ENCODE measurements at regions not wholly inside any gene's neighbourhood (a gene's known extent, or its start where the extent isn't known, plus 50 kb on each side); places are given as distances from the start of the nearest gene placed in this dataset.

DNA sequence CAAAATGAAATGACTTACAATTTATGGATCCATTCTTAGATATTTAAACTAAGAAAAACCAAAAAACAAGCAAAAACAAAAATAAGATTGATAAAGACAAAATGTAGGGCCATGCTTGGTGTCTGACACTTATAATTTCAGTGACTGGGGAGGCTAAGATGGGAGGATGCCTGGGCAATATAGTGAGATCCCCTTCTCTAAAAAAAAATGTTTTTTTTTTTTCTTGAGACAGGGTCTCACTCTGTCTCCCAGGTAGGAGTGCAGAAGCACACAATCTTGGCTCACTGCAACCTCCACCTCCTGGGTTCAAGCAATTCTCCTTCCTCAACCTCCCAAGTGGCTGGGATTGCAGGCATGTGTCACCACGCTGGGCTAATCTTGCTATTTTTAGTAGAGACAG, 92.4 kb downstream of the HFE start:
- TF ChIP-seq, protein P1, sequence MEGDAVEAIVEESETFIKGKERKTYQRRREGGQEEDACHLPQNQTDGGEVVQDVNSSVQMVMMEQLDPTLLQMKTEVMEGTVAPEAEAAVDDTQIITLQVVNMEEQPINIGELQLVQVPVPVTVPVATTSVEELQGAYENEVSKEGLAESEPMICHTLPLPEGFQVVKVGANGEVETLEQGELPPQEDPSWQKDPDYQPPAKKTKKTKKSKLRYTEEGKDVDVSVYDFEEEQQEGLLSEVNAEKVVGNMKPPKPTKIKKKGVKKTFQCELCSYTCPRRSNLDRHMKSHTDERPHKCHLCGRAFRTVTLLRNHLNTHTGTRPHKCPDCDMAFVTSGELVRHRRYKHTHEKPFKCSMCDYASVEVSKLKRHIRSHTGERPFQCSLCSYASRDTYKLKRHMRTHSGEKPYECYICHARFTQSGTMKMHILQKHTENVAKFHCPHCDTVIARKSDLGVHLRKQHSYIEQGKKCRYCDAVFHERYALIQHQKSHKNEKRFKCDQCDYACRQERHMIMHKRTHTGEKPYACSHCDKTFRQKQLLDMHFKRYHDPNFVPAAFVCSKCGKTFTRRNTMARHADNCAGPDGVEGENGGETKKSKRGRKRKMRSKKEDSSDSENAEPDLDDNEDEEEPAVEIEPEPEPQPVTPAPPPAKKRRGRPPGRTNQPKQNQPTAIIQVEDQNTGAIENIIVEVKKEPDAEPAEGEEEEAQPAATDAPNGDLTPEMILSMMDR (IDR thresholded peaks at IDR 0.05; ENCODE audit: insufficient read depth, low read length, severe bottlenecking): no peak
- DNase-seq (ENCODE audit: low read depth) (no peak), FAIRE-seq (no peak)
- Histone ChIP-seq H3K4me3 (ENCODE audit: low read depth, low read length) (no peak overlapping the region), H3K27me3 (ENCODE audit: control insufficient read depth, insufficient read depth, low read length) (no peaks in the 10 kb centered on the region), H3K36me3 (ENCODE audit: control insufficient read depth, insufficient read depth, low read length) (no peaks in the 10 kb centered on the region)

DNA sequence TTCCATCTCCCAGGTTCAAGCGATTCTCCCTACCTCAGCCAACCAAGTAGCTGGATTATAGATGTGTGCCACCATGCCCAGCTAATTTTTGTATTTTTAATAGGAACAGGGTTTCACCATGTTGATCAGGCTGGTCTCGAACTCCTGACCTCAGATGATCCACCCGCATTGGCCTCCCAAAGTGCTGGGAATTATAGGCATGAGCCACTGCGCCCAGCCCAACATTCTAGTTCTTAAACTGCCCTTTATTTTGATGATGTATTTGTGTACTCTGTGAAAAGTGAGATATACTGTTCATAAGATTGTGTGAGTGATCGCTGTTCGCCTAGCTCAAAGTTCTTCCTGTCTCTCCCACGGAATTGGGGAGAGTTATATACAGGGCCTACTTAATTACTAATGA, 93.1 kb downstream of the HFE start:
- H3K4me3 ChIP-seq (ENCODE audit: low read depth, low read length): no peak overlapping the region
- H3K36me3 ChIP-seq (ENCODE audit: control insufficient read depth, insufficient read depth, low read length): no peaks in the 10 kb centered on the region
- DNase-seq (ENCODE audit: low read depth) (no peak), FAIRE-seq (no peak)
- H3K27me3 ChIP-seq (ENCODE audit: control insufficient read depth, insufficient read depth, low read length): no peaks in the 10 kb centered on the region
- TF ChIP-seq, protein P1 (IDR thresholded peaks at IDR 0.05; ENCODE audit: insufficient read depth, low read length, severe bottlenecking): no peak

DNA sequence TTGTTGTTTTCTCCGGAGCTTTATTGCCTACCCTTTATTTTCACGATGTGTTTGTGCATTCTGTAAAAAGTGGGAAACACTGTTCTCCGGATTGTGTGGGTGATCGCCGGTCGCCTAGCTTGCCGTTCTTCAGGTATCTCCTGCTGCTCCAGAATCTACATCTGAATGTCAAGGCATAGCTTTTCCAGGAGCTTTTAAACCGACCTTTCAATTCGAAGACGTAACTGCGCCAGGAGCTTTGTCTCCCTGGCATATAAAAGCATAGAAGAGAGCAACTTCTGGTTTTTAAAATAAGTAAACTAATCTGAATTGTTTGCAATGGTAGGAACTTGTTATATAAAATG, 96.0 kb downstream of the HFE start:
- H3K27me3 ChIP-seq (ENCODE audit: control insufficient read depth, insufficient read depth, low read length): no peaks in the 10 kb centered on the region
- DNase-seq (ENCODE audit: low read depth) (no peak), FAIRE-seq (no peak)
- peak overlapping the region; percentile 38 for H3K4me3 ChIP-seq (ENCODE audit: low read depth, low read length)
- TF ChIP-seq, protein P1 (IDR thresholded peaks at IDR 0.05; ENCODE audit: insufficient read depth, low read length, severe bottlenecking): no peak
- no peaks in the 10 kb centered on the region for H3K36me3 ChIP-seq (ENCODE audit: control insufficient read depth, insufficient read depth, low read length)

DNA sequence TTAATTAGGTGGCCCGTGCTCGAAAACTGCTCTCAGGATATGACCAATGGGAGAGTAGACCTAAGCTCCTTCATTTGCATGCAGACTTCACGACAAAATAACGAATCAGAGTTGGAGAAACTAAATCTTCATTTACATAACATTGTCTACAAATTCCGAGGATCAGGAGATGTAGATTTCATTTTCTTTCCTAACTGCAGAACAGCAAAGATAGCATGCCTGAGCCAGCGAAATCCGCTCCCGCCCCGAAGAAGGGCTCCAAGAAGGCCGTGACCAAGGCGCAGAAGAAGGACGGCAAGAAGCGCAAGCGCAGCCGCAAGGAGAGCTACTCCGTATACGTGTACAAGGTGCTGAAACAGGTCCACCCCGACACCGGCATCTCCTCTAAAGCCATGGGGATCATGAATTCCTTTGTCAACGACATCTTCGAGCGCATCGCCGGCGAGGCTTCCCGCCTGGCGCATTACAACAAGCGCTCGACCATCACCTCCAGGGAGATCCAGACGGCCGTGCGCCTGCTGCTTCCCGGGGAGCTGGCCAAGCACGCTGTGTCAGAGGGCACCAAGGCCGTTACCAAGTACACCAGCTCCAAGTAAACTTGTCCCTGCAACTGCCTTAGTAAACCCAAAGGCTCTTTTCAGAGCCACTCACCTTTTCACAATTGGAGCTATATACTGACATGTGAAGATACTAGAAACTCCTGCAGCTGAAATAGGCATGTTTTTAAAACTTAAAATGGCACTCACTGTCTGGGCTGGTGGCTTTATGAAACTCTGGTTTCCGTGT, 96.5 kb downstream of the HFE start:
- FAIRE-seq (no peak), DNase-seq (ENCODE audit: low read depth) (peak; percentile 90)
- TF ChIP-seq, protein P1 (IDR thresholded peaks at IDR 0.05; ENCODE audit: insufficient read depth, low read length, severe bottlenecking): no peak
- Histone ChIP-seq H3K36me3 (ENCODE audit: control insufficient read depth, insufficient read depth, low read length) (no peaks in the 10 kb centered on the region), H3K27me3 (ENCODE audit: control insufficient read depth, insufficient read depth, low read length) (no peaks in the 10 kb centered on the region), H3K4me3 (ENCODE audit: low read depth, low read length) (peak overlapping the region; percentile 38)

DNA sequence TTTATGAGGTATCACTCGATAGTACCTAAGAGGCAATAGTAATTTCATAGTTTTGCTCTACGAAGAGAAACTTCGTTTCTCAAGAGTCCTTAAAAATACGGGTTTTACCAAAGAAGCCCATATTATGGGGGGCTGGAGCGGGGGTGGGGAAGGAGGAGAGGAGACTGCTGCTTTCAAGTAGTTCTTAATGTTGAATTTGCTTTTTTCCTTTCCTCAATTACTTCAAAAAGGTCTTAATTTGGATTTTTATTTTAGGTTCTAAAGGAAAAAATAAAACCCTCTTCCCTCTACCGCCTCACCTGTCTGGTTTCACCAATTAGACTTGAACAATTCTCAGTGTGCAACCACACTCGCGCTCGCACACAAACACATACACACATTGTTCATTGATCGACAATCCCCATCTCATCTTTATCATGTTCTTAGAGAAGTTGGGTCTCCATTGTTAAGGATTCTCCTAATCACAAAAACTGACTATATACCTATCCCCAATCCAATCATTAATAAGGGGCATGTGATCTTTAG, 97.2 kb downstream of the HFE start:
- DNase-seq (ENCODE audit: low read depth) (no peak), FAIRE-seq (no peak)
- Histone ChIP-seq H3K27me3 (ENCODE audit: control insufficient read depth, insufficient read depth, low read length) (no peaks in the 10 kb centered on the region), H3K4me3 (ENCODE audit: low read depth, low read length) (no peak overlapping the region), H3K36me3 (ENCODE audit: control insufficient read depth, insufficient read depth, low read length) (no peaks in the 10 kb centered on the region)
- TF ChIP-seq, protein P1 (IDR thresholded peaks at IDR 0.05; ENCODE audit: insufficient read depth, low read length, severe bottlenecking): no peak

DNA sequence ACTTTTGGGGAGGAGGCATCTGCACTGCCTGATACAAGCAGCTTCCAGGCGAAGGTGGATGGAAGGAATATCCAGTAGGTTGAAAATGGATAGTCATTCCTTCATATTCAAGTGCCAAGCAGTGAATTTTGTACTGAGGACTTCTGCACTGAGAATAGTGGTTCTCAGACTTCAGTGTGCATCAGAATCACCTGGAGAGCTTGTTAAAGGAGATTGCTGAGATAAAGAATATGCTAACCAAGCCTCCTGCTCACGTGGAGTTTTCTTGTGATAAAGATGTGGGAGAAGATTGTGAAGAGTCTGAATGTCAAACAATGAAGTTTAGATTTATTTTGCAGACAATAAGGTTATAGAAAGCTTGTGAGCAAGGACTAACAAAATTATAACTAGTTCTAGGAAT, 97.8 kb downstream of the HFE start:
- FAIRE-seq (no peak), DNase-seq (ENCODE audit: low read depth) (no peak)
- H3K4me3 ChIP-seq (ENCODE audit: low read depth, low read length): no peak overlapping the region
- TF ChIP-seq, protein P1 (IDR thresholded peaks at IDR 0.05; ENCODE audit: insufficient read depth, low read length, severe bottlenecking): no peak
- no peaks in the 10 kb centered on the region for H3K27me3 ChIP-seq (ENCODE audit: control insufficient read depth, insufficient read depth, low read length)
- H3K36me3 ChIP-seq (ENCODE audit: control insufficient read depth, insufficient read depth, low read length): no peaks in the 10 kb centered on the region
